Cardiac fibroblast (primary cell): ENCODE measurements at regions not wholly inside any gene's neighbourhood (a gene's known extent, or its start where the extent isn't known, plus 50 kb on each side); places are given as distances from the start of the nearest gene placed in this dataset.

Experiments
- DNase-seq, 2 donors: peaks; one replicate each; pipeline versions ENCODE4 v3.0.0 to v3.0.0-alpha.2; 2010; ENCODE audit warnings: low read depth in 2 of 2
- H3K4me3 ChIP-seq, 2 donors: replicated peaks in 1 of 2; 1 replicate in 1 of 2; 2 replicates in 1 of 2; pipeline ENCODE4 v1.5.1; 2011; ENCODE audit warnings: low read depth in 2 of 2, low read length in 2 of 2, mild to moderate bottlenecking in 2 of 2, moderate library complexity in 1 of 2
- TF ChIP-seq, protein P1 (sequence below): IDR thresholded peaks from one replicate; pipeline ENCODE4 v1.5.1; 2011; ENCODE audit warnings: low read depth, mild to moderate bottlenecking, low read length, inconsistent platforms

DNA sequence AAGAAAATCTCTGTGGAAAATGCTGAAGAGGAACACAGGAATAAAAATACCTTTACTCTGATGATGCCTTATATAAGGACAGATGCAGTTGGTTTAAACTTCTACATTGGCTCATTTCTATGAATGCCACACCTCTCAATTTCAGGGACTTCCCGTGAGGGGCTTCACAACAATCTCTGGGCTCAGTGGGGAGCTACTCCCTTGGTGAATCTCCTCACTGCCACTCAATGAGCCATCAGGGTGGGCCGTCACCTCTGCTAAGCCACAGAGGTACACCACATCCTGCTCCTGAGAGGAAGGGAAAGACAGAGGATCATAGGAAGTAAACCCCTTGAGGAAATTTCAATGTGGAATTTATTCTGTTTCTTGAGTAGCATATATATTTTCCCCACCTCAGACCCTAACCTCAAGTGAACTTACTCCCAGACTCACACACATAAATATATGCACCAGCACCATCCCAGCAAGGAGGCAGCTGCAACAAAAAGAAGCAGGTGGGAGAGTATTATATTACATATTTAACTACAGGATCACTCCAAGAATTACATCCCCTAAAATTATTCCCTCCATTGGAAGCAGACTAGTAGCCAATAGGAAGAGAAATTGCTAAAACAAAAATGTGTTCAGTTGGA lies 63.3 kb upstream of the PRSS1 start:
- H3K4me3 ChIP-seq = no peak overlapping the region
- TF ChIP-seq, protein P1, sequence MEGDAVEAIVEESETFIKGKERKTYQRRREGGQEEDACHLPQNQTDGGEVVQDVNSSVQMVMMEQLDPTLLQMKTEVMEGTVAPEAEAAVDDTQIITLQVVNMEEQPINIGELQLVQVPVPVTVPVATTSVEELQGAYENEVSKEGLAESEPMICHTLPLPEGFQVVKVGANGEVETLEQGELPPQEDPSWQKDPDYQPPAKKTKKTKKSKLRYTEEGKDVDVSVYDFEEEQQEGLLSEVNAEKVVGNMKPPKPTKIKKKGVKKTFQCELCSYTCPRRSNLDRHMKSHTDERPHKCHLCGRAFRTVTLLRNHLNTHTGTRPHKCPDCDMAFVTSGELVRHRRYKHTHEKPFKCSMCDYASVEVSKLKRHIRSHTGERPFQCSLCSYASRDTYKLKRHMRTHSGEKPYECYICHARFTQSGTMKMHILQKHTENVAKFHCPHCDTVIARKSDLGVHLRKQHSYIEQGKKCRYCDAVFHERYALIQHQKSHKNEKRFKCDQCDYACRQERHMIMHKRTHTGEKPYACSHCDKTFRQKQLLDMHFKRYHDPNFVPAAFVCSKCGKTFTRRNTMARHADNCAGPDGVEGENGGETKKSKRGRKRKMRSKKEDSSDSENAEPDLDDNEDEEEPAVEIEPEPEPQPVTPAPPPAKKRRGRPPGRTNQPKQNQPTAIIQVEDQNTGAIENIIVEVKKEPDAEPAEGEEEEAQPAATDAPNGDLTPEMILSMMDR = no peak
- DNase-seq = no peak

DNA sequence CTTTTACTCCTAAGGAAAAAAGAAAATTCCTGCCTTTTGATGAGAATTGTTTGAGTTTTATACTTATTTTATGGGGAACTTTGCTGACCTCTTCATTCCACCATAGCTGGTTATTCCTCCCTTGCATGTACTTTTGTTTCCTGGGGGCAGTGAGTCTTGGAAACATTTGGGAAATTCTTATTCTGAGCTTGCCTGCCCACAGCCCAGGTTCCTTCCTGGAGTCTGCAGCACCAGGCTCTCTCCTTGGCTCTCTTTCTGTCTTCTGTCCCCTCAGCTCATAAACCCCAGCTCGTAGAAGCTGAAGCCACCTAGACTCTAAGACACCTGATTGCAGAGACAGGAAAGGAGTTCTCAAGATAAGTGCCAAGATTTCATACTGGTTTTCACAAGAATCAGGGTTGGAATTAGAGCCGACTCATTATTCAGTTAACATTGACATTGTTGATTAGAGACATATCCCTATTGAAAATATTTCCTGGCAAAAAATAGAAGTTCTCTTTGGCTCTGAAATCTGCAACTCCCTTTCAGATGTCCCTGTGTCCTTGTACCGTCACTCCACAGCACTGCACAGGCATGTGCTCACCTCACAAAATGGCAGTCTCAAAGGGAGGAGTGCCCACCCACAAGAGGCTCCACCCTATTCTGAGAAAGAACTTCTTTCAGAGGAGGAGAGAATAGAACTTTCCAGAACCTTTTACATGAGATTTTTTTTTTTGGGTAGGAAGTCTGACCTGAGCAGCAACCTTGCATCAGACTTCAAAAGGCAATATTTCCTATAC lies 67.8 kb upstream of the PRSS1 start:
- no peak overlapping the region for H3K4me3 ChIP-seq
- DNase-seq = no peak
- TF ChIP-seq, protein P1 = no peak

DNA sequence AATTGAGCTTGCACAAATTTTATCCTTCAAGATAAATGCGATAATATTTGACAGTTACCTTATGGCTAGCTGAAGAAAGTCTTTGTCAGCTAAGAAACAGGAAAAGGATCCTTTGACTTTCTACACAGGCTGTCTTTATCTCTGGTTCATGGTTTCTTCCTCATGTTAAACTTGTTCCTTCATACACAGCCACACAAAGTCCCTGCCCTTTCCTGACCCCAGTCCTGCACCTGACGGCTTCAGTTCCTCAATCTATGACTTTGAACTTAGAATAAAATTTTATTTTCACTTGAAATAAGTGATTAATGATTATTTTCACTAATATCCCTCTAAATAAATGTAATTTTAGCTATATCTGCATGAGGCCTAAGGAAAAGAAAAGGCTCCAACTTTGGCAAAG lies 77.8 kb upstream of the PRSS1 start:
- DNase-seq = no peak
- no peak overlapping the region for H3K4me3 ChIP-seq
- TF ChIP-seq, protein P1 = no peak

DNA sequence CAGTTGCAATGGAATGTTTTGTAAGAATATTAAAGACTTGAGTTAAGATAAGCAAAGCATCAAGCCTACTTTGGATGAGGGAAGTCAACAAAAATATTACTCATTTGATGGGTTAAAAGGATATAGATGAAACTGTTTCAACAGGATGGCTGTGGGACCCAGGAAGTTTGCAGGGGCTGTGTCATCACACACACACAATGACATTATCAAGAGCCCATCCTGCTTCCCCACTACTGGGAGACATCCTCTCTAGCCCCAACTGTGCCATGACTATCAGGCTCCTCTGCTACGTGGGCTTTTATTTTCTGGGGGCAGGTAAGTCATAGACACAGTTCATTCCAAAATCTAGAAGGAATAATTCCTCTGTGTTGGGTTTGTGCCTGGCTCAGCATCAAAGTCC lies 78.8 kb upstream of the PRSS1 start:
- no peak for DNase-seq
- TF ChIP-seq, protein P1 = no peak
- no peak overlapping the region for H3K4me3 ChIP-seq

DNA sequence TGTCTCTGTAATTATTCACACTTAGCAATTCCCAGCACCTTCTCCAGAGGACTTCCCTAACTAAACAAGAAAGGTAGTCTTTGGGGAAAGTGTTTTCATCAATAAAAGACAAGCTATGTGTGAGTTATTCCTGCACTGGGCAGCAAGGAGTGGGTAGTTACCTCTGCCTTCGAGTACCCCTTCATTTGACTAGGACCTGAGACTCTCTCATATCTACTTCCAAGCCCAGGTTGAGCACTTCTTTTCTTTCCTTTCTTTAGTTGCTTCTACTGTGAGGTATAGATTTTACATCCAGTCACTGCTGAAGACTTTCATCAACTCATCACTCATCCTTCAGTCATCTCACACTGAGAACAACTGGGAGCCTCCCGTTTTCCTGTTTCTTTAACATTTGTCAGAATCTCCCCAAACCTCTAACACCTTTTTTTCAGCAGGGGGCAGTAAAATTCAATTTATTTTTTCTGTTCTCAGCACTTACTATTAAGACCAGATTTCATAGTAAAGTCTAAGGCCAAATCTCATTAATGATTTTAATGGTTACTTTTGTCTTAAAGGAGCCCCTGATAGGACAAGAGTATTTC lies 80.1 kb upstream of the PRSS1 start:
- DNase-seq = peak; percentile 37 to 50

DNA sequence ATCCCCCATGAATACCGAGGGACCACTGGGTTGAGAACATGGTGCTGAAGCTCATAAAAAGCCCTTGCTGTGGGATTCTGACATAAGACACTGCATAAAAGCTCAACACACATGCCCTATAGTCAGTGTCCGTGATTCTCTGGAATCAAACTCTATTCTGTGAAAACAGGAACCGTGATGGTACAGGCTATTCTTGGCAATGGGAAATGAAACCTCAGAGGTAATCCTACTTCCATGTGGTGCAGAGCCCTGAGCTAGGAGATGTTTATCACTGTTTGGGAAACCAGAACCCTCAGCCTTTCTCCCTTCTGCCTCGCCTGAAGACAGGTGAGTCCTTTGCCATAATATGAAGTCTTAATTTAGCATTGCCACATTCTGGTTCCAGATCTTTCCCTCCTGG lies 80.8 kb upstream of the PRSS1 start:
- TF ChIP-seq, protein P1 = no peak
- H3K4me3 ChIP-seq = no peak overlapping the region
- DNase-seq = no peak

More for the DNA sequence above, 80.1 kb upstream of the PRSS1 start:
- TF ChIP-seq, protein P1 = peak; percentile 45
- H3K4me3 ChIP-seq = no peak overlapping the region
